ENCODE measurements at regions not wholly inside any gene's neighbourhood (a gene's known extent, or its start where the extent isn't known, plus 50 kb on each side); places are given as distances from the start of the nearest gene placed in this dataset.

DNA sequence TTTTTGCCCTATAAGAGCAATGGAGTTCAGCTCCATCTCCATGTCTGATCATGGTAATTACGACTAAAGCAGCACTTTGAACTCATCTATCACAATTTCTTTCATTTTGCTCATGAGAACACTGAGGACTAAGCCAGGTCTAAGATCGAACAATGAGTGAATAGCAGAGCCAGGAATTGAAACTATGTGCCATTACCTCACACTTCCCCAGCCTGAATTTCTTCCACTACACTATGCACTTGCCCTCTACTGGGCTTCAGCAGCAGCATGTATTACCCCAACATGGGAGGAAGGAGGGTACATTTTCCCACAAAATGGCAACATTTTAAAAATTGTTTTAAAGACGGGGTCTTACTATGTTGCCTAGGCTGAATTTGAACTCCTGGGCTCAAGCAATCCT, 274.7 kb upstream of the FGF13 start:
- TF ChIP-seq POLR2A (IDR thresholded peaks at IDR 0.05; ENCODE audit: low read depth, low read length) (no peak), TAF1 (IDR thresholded peaks at IDR 0.05; ENCODE audit: borderline replicate concordance, low read depth, low read length) (no peak)
